ENCODE measurements at regions not wholly inside any gene's neighbourhood (a gene's known extent, or its start where the extent isn't known, plus 50 kb on each side); places are given as distances from the start of the nearest gene placed in this dataset.

- H3K27me3 ChIP-seq (ENCODE audit: control insufficient read depth, insufficient read depth, low read length), result no peaks in the 10 kb centered on the region
- H3K4me1 ChIP-seq (ENCODE audit: control insufficient read depth, insufficient read depth, low read length), result no peaks in the 10 kb centered on the region
- in situ Hi-C loops (cut with HindIII; ENCODE audit: low pct_unique_long_range_greater_than_20kb, low sequenced_read_pairs) (no loop called here), intact Hi-C loops (cut with micrococcal nuclease; ENCODE audit: unreplicated experiment) (no loop called here)
- ChIA-PET CTCF (no interaction called here), POLR2A (no interaction called here)
- TF ChIP-seq CTCF (IDR thresholded peaks at IDR 0.05) (no peak), TCF7L2 (IDR thresholded peaks at IDR 0.05; ENCODE audit: low read depth, low read length) (no peak), POLR2AphosphoS5 (IDR thresholded peaks at IDR 0.05; ENCODE audit: low read depth, low read length) (no peak)
- no peaks in the 10 kb centered on the region for H3K9me3 ChIP-seq (ENCODE audit: control insufficient read depth, insufficient read depth, low read depth, low read length)
- ATAC-seq (no peak), DNase-seq (ENCODE audit: low read depth, low spot score) (no peak)
- H3K4me3 ChIP-seq (ENCODE audit: low read depth in 2 of 2, low read length in 2 of 2), result no peak overlapping the region
- H3K27ac ChIP-seq (ENCODE audit: low read length), result no peak overlapping the region
- no peaks in the 10 kb centered on the region for H3K36me3 ChIP-seq (ENCODE audit: control insufficient read depth, insufficient read depth, low read length)
- BruUV-seq (replicated peaks), result no TSS peak
These were observed 291.0 kb downstream of the BRD1 start for GRCh38 chr22:49536571-49537131.

DNA sequence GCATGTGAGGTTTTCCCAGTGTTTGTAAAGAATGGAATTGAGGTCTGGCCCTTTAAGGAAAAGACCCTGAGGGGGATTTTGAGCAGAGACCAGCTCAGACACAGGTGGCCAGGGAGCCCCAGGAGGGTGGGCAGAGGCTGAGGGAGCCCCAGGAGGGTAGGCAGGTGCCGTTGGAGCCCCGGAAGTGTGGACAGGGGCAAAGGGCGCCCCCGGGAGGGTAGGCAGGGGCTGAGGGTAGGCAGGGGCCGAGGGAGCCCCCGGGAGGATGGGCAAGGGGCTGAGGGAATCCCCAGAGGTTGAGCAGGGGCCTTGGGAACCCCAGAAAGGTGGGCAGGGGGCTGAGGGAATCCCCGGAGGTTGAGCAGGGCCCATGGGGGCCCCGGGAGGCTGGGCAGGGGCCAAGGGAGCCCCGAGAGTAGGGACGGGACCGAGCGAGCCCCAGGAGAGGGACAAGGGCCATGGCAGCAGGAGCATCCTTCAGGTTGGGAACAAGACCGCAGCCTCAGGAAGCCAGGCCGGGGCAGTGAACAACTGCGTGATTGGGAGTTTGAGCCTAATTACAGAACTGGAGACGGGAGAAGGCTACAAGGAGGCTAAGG, 292.0 kb downstream of the BRD1 start:
- POLR2A ChIA-PET, result no interaction called here
- no peaks in the 10 kb centered on the region for H3K9me3 ChIP-seq (ENCODE audit: control insufficient read depth, insufficient read depth, low read depth, low read length)

More for the DNA sequence above, 292.0 kb downstream of the BRD1 start:
- TF ChIP-seq SIN3A (IDR thresholded peaks at IDR 0.05; ENCODE audit: borderline replicate concordance, insufficient read depth, low read depth, low read length) (no peak), TCF7L2 (IDR thresholded peaks at IDR 0.05; ENCODE audit: low read depth, low read length) (no peak), POLR2AphosphoS5 (IDR thresholded peaks at IDR 0.05; ENCODE audit: low read depth, low read length) (no peak), CTCF (IDR thresholded peaks at IDR 0.05) (no peak)
- TF ChIP-seq, protein P1, sequence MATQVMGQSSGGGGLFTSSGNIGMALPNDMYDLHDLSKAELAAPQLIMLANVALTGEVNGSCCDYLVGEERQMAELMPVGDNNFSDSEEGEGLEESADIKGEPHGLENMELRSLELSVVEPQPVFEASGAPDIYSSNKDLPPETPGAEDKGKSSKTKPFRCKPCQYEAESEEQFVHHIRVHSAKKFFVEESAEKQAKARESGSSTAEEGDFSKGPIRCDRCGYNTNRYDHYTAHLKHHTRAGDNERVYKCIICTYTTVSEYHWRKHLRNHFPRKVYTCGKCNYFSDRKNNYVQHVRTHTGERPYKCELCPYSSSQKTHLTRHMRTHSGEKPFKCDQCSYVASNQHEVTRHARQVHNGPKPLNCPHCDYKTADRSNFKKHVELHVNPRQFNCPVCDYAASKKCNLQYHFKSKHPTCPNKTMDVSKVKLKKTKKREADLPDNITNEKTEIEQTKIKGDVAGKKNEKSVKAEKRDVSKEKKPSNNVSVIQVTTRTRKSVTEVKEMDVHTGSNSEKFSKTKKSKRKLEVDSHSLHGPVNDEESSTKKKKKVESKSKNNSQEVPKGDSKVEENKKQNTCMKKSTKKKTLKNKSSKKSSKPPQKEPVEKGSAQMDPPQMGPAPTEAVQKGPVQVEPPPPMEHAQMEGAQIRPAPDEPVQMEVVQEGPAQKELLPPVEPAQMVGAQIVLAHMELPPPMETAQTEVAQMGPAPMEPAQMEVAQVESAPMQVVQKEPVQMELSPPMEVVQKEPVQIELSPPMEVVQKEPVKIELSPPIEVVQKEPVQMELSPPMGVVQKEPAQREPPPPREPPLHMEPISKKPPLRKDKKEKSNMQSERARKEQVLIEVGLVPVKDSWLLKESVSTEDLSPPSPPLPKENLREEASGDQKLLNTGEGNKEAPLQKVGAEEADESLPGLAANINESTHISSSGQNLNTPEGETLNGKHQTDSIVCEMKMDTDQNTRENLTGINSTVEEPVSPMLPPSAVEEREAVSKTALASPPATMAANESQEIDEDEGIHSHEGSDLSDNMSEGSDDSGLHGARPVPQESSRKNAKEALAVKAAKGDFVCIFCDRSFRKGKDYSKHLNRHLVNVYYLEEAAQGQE (IDR thresholded peaks at IDR 0.05; ENCODE audit: insufficient read depth in 1 of 2, low read depth in 2 of 2, low read length in 1 of 2), result no peak
- BruUV-seq (replicated peaks), result no TSS peak
- DNase-seq (ENCODE audit: low read depth, low spot score) (no peak), ATAC-seq (no peak)
- H3K4me3 ChIP-seq (ENCODE audit: low read depth in 2 of 2, low read length in 2 of 2), result no peak overlapping the region
- H3K4me1 ChIP-seq (ENCODE audit: control insufficient read depth, insufficient read depth, low read length), result no peaks in the 10 kb centered on the region
- no peaks in the 10 kb centered on the region for H3K27me3 ChIP-seq (ENCODE audit: control insufficient read depth, insufficient read depth, low read length)
- no peak overlapping the region for H3K27ac ChIP-seq (ENCODE audit: low read length)
- intact Hi-C loops (cut with micrococcal nuclease; ENCODE audit: unreplicated experiment), result no loop called here
- no peaks in the 10 kb centered on the region for H3K36me3 ChIP-seq (ENCODE audit: control insufficient read depth, insufficient read depth, low read length)
- CTCF ChIA-PET, result no interaction called here
- in situ Hi-C loops (cut with HindIII; ENCODE audit: low pct_unique_long_range_greater_than_20kb, low sequenced_read_pairs), result no loop called here

Measured in Panc1 (cell line).